GM12875 (cell line): ENCODE measurements at regions not wholly inside any gene's neighbourhood (a gene's known extent, or its start where the extent isn't known, plus 50 kb on each side); places are given as distances from the start of the nearest gene placed in this dataset.

Source experiments
- H3K4me3 ChIP-seq: one replicate; pipeline ENCODE4 v1.5.1; 2011; ENCODE audit warnings: low read depth, low read length, control low read depth
- CTCF ChIP-seq: IDR thresholded peaks from 2 replicates; pipeline ENCODE4 v1.5.1; 2011; ENCODE audit warnings: low read depth, mild to moderate bottlenecking, control low read depth, inconsistent platforms, low read length, moderate library complexity, borderline replicate concordance; ENCODE audit not compliant: insufficient read depth

GRCh38 chr3:178384321-178385230 lies 151.7 kb upstream of the KCNMB2 start:
- TF ChIP-seq CTCF, result no peak
- no peak overlapping the region for H3K4me3 ChIP-seq

GRCh38 chr3:178385280-178385952 lies 150.8 kb upstream of the KCNMB2 start:
- TF ChIP-seq CTCF, result peak; percentile 47; the same call in 1 of the 2 replicates
- H3K4me3 ChIP-seq, result no peak overlapping the region

GRCh38 chr3:178386401-178386800 lies 149.8 kb upstream of the KCNMB2 start:
- no peak for TF ChIP-seq CTCF
- no peak overlapping the region for H3K4me3 ChIP-seq

- no peak overlapping the region for H3K4me3 ChIP-seq
- no peak for TF ChIP-seq CTCF
Observed at GRCh38 chr3:178386880-178387279, 149.4 kb upstream of the KCNMB2 start.

- H3K4me3 ChIP-seq, result no peak overlapping the region
- no peak for TF ChIP-seq CTCF
Observed at GRCh38 chr3:178388473-178388872, 147.8 kb upstream of the KCNMB2 start.

- H3K4me3 ChIP-seq, result no peak overlapping the region
- no peak for TF ChIP-seq CTCF
Observed at GRCh38 chr3:178389258-178389657, 147.0 kb upstream of the KCNMB2 start.
